ENCODE measurements at regions not wholly inside any gene's neighbourhood (a gene's known extent, or its start where the extent isn't known, plus 50 kb on each side); places are given as distances from the start of the nearest gene placed in this dataset.

DNA sequence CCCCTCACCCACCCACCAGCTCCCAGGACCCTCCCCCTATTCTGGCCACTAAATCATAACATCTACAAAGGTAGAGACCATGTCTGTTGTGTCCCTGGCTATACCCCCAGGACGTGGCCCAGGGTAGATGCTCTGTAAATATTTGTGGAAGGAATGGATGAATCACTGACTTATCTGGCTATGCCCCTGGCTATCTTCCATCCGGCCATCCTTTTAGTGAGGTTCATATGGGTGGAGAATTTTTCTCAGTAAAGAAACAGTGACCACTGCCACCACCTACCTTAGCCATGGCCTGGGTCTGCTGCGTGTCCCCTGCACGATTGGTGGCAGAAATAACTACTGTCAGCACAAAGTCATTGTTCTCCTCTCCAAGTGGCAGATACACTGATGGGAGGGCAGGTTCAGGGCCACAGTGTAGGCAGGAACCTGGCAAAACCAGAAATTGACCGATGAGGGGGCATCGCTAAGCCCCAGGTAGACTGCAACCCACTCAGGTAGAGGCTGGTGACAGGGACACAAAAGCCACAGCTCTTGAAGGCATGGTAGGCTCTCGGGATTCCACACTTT is 63.1 kb upstream of the BCO1 start:
- H3K36me3 ChIP-seq (ENCODE audit: control insufficient read depth in 4 of 4, insufficient read depth in 4 of 4, low read length in 4 of 4), result no peaks in the 10 kb centered on the region
- DNase-seq (no peak), ATAC-seq (ENCODE audit: insufficient read depth, low FRiP score) (no peak)
- 79 to 80% methylated on average over 7 of the region's 7 CpGs for WGBS, 2 donors
- H3K4me1 ChIP-seq (ENCODE audit: control insufficient read depth in 5 of 5, insufficient read depth in 5 of 5, low read length in 5 of 5), result no peaks in the 10 kb centered on the region
- H3K9me3 ChIP-seq (ENCODE audit: control insufficient read depth in 4 of 4, insufficient read depth in 3 of 4, low read length in 3 of 4), result no peaks in the 10 kb centered on the region
- no peak overlapping the region for H3K4me3 ChIP-seq
- no peaks in the 10 kb centered on the region for H3K27me3 ChIP-seq (ENCODE audit: control insufficient read depth in 3 of 3, insufficient read depth in 3 of 3, low read length in 2 of 3)
- TF ChIP-seq, protein P1, sequence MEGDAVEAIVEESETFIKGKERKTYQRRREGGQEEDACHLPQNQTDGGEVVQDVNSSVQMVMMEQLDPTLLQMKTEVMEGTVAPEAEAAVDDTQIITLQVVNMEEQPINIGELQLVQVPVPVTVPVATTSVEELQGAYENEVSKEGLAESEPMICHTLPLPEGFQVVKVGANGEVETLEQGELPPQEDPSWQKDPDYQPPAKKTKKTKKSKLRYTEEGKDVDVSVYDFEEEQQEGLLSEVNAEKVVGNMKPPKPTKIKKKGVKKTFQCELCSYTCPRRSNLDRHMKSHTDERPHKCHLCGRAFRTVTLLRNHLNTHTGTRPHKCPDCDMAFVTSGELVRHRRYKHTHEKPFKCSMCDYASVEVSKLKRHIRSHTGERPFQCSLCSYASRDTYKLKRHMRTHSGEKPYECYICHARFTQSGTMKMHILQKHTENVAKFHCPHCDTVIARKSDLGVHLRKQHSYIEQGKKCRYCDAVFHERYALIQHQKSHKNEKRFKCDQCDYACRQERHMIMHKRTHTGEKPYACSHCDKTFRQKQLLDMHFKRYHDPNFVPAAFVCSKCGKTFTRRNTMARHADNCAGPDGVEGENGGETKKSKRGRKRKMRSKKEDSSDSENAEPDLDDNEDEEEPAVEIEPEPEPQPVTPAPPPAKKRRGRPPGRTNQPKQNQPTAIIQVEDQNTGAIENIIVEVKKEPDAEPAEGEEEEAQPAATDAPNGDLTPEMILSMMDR (IDR thresholded peaks at IDR 0.05; ENCODE audit: control extremely low read depth, extremely low read depth), result no peak
- H3K27ac ChIP-seq (ENCODE audit: low read depth in 1 of 2, low read length in 1 of 2), result no peak overlapping the region
- no peak overlapping the region for H3K9ac ChIP-seq (ENCODE audit: insufficient read depth in 1 of 2, low read length in 2 of 2)

DNA sequence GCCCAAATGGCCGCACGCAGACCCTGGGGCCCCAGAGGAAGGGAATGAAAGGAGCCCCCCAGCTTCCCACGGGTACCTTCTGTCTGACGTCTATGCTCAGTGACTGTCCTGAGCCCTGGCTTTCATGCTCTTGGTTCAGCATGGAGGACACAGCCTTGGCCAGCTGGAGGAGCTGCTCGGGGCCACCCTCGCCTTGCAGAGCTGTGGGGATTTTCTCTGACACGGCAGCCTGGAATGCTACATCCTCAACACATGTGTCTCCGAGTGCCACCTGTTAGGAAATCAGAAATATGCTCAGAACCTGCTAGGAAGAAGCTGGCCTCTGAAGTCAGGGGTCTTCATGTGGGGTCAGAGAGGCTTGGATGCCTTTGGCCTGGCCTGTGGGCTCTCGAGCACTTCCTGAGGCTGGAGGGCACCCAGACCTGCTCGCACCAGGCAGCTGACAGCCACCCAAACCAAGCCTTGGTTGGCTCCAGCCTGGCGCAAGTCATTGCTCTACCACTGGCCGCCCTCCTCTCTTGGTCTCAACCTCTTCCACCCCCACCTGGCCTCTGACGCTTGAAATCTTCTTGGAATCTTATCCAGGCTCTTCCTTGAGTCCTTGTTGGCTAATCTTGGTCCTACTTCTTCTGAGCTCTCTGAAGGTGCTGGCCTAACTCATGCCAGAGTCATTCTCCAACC is 63.7 kb upstream of the BCO1 start:
- TF ChIP-seq, protein P1 (IDR thresholded peaks at IDR 0.05; ENCODE audit: control extremely low read depth, extremely low read depth), result no peak
- H3K27me3 ChIP-seq (ENCODE audit: control insufficient read depth in 3 of 3, insufficient read depth in 3 of 3, low read length in 2 of 3), result no peaks in the 10 kb centered on the region
- H3K4me3 ChIP-seq, result no peak overlapping the region
- no peaks in the 10 kb centered on the region for H3K4me1 ChIP-seq (ENCODE audit: control insufficient read depth in 5 of 5, insufficient read depth in 5 of 5, low read length in 5 of 5)
- DNase-seq (no peak), ATAC-seq (ENCODE audit: insufficient read depth, low FRiP score) (no peak)
- no peaks in the 10 kb centered on the region for H3K36me3 ChIP-seq (ENCODE audit: control insufficient read depth in 4 of 4, insufficient read depth in 4 of 4, low read length in 4 of 4)
- no peaks in the 10 kb centered on the region for H3K9me3 ChIP-seq (ENCODE audit: control insufficient read depth in 4 of 4, insufficient read depth in 3 of 4, low read length in 3 of 4)
- no peak overlapping the region for H3K27ac ChIP-seq (ENCODE audit: low read depth in 1 of 2, low read length in 1 of 2)
- H3K9ac ChIP-seq (ENCODE audit: insufficient read depth in 1 of 2, low read length in 2 of 2), result no peak overlapping the region
- 85 to 88% methylated on average over 13 of the region's 13 CpGs for WGBS, 2 donors

DNA sequence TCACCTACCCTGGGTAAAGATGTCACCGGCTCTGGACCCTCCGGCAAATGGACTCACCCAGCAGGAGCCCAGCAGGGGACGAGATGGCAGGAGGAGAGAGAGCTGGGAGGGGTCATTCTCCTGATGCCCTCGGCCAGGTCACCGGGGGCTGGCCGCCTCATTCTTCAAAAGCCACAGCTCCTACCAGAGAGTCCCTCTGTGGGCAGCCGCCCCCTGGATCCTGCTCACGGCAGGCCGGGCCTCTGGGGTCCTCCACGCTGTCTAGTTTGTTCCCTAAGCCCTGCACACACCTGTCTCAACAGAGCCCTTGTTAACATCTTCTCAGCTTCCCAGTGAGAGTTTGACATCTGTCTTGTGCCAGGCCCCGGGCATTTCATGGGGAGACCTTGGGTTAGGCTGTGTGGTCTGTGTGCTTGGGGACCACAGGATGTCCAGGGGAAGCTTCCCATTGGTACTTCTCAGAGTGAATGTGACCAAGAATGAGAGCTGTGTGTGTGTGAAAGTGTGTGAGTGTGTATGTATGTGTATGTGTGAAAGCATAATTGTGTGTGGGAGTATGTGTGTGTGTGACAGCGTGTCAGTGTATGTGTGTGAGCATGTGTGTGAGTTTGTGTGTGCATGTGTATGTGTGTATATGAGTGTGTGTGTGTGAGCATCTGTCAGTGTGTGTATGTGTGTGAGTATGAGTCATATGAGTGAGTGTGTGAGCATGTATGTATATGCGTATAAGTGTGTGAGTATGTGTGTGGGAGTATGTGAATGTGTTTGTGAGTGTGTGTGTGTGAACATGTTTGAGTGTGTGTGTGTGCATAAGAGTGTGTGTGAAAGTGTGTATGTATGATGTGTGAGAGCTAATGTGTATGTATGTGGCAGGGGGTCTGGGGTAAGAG is 65.5 kb upstream of the BCO1 start:
- H3K27ac ChIP-seq (ENCODE audit: low read depth in 1 of 2, low read length in 1 of 2), result no peak overlapping the region

More for the DNA sequence above, 65.5 kb upstream of the BCO1 start:
- DNase-seq (no peak), ATAC-seq (ENCODE audit: insufficient read depth, low FRiP score) (no peak)
- Histone ChIP-seq H3K4me3 (no peak overlapping the region), H3K27me3 (ENCODE audit: control insufficient read depth in 3 of 3, insufficient read depth in 3 of 3, low read length in 2 of 3) (no peaks in the 10 kb centered on the region), H3K9me3 (ENCODE audit: control insufficient read depth in 4 of 4, insufficient read depth in 3 of 4, low read length in 3 of 4) (no peaks in the 10 kb centered on the region), H3K36me3 (ENCODE audit: control insufficient read depth in 4 of 4, insufficient read depth in 4 of 4, low read length in 4 of 4) (no peaks in the 10 kb centered on the region), H3K4me1 (ENCODE audit: control insufficient read depth in 5 of 5, insufficient read depth in 5 of 5, low read length in 5 of 5) (no peaks in the 10 kb centered on the region), H3K9ac (ENCODE audit: insufficient read depth in 1 of 2, low read length in 2 of 2) (no peak overlapping the region)
- WGBS, 2 donors, result 69 to 75% methylated on average over 13 of the region's 13 CpGs
- TF ChIP-seq, protein P1 (IDR thresholded peaks at IDR 0.05; ENCODE audit: control extremely low read depth, extremely low read depth), result no peak

All from lung (tissue), 11 donors.